COLO668 (cell line): ENCODE measurements at regions not wholly inside any gene's neighbourhood (a gene's known extent, or its start where the extent isn't known, plus 50 kb on each side); places are given as distances from the start of the nearest gene placed in this dataset.
"Not testable (repeated sequence)": the region's sequence is repeated elsewhere in the genome, so short reads cannot be mapped to it uniquely, and the experiment has no call there.

Source experiments
- DNase-seq: peaks from one replicate; lab custom pipeline; 2025; ENCODE audit not compliant: unreplicated experiment; lab: John Stamatoyannopoulos, UW

GRCh38 chr7:111676167-111676566 is 113.9 kb upstream of the IMMP2L start:
- no peak for DNase-seq

DNA sequence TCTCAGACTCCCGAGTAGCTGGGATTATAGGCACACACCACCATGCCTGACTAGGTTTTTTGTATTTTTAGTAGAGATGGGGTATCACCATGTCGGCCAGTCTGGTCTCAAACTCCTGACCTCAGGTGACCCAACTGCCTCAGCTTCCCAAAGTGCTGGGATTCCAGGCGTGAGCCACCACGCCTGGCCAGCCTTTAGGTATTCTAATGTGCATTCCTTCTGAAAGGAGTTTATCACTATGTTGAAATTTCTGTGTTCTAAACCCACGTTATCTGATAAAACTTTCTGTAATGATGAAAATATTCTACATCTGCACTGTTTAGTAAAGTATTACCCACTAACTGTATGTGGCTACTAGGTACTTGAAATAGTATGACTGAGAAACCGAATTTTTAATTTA is 110.6 kb upstream of the IMMP2L start:
- no peak for DNase-seq

DNA sequence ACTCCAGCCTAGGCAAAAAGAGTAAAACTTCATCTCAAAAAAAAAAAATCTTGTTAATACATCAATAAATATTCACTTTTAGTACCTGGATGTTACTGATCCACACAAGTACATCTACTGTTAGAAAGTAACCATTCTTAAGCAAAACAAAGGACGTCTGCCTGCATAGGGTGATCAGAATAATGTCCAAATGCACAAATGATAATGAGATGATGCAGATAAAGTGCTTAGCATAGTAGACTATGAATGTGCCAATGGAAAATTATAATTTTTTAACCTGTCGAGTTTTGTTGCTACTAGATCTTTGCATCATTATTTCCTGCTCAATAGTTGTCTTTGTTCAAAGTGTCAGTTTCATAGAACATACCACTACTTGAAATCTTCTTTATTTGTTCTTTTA is 109.6 kb upstream of the IMMP2L start:
- no peak for DNase-seq

DNA sequence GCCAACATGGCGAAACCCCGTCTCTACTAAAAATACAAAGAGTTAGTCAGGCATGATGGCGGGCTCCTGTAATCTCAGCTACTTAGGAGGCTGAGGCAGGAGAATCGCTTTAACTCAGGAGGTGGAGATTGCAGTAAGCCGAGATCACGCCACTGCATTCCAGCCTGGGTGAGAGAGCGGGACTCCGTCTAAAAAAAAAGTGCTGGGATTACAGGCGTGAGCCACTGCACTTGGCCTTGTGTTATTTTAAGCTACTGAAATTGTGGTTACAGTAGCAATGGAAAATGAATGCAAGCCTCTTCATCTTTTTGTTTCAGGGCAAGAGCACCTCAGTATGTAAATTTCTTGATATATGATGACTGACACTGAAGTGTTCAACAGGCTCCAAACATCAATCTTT is 106.4 kb upstream of the IMMP2L start:
- DNase-seq: no peak

GRCh38 chr7:111667488-111667887 is 105.2 kb upstream of the IMMP2L start:
- no peak for DNase-seq

DNA sequence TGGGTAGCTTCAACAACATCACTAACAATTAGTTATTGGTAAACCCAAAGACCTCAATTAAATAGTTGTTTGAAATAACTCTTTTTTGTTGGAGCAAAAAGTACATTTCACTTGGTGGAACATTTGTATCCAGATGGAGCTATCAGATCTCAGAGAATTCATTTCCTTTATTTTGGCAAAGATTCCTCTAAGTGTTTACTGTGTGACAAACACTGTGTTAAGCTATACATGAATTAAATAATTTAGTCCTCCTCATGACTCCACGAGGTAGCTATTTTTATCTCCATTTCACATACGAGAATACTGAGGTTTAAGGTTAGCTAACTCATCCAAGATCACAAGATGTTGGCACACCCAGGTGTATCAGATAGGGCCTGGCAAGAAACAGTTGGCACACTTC is 104.0 kb upstream of the IMMP2L start:
- DNase-seq: no peak

DNA sequence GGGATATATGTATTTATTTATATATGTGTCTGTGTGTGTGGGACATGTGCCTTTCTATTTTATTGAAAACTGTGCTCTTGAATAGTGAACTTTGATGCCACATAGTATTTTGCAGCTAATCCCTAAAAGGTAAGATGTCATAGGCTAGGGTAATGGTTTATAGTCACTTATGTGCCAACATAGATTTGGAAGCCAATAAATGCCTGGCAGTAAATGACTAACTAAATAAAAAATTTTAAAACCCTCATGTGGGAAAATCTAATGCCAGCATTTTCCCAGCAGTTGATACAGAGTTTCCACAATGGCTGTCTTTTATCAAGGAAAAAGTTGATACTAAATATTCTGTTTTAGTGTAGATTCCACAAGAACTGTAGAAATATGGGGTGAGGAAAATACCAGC is 101.5 kb upstream of the IMMP2L start:
- DNase-seq: no peak

DNA sequence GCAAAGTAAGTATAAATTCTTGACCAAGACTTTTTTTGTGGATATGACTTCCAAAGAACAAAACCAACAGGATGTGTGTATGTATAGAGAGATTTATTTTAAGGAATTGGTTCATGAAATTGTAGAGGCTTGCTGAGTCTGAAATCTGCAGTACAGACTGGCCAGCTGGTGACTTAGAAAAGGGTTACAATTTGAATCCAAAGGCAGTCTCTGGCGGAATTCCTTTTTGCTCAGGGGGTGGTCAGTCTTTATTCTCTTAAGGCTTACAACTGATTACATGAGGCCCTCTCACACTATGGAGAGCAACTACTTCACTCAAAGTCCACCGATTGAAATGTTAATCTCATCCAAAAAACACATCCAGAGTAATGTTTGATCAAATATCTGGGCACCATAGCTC is 100.1 kb upstream of the IMMP2L start:
- DNase-seq: no peak

DNA sequence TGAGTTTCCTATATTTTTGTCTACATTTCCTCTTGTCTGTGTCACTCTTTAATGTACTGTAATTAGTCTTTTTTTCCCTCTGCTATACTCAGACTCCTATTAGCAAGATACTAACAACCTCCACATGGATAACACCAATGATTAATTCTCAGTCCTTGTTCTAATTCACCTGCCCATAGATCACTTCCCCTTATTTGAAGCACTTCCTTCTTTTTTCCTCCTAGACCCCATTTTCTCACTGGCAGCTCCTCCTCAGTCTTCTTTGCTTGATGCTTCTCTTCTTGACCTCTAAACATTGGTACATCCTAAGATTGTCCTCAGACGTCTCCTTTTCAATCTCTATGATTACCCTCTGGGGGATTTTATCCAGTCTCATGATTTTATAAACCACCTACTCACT is 98.2 kb upstream of the IMMP2L start:
- DNase-seq: no peak

DNA sequence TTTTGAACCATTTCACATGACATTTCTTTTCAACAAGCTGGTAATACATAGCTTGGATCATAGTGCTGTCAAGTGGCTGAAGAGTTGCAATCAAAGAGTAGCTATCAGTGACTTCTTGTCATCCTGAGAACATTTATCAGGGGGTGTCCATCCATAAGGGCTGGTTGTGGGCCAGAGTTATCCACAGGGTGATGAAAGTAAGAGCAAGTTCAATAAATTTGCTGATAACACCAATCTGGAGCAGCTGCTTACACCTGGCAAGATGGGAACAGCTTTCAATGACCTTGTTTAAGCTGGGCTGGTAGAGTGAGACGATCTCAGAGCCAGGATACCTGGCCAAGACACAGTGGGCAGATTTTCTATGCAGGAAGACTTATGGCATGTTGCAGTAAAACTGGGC is 96.3 kb upstream of the IMMP2L start:
- no peak for DNase-seq

GRCh38 chr7:111657018-111657417 is 94.7 kb upstream of the IMMP2L start:
- no peak for DNase-seq

GRCh38 chr7:111654343-111654742 is 92.1 kb upstream of the IMMP2L start:
- DNase-seq: no peak

DNA sequence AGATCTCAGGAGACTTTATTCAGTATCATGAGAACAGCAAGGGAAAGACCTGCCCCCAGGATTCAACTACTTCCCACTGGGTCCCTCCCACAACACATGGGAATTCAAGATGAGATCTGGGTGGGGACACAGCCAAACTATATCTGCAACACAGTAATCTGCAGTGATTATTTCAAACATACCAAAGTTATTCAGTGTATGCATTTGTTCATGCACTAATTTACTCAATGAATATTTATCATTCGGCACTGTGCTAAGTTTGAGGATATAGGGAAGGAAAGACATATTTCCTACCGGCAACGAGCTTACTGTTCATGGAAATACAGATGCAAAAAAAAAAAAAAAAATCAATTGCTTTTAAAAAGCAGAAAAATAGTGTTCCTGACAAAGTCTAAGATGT is 91.6 kb upstream of the IMMP2L start:
- DNase-seq: no peak

- peak; percentile 24 for DNase-seq
These were observed 88.2 kb upstream of the IMMP2L start for GRCh38 chr7:111650456-111650999.

- no peak for DNase-seq
These were observed 85.6 kb upstream of the IMMP2L start for GRCh38 chr7:111647881-111648280.

DNA sequence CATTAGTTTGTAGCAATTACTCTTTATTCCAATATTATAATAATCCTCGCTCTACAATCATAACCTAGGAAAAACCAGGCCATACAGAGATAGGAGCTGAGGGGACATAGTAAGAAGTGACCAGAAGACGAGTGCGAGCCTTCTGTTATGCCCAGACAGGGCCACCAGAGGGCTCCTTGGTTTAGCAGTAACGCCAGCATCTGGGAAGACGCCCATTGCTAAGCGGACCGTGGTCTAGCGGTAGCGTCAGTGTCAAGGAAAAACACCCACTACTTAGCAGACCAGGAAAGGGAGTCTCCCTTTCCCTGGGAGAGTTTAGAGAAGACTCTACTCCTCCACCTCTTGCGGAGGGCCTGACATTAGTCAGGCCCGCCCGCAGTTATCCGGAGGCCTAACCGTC is 82.3 kb upstream of the IMMP2L start:
- not testable (repeated sequence) for DNase-seq

DNA sequence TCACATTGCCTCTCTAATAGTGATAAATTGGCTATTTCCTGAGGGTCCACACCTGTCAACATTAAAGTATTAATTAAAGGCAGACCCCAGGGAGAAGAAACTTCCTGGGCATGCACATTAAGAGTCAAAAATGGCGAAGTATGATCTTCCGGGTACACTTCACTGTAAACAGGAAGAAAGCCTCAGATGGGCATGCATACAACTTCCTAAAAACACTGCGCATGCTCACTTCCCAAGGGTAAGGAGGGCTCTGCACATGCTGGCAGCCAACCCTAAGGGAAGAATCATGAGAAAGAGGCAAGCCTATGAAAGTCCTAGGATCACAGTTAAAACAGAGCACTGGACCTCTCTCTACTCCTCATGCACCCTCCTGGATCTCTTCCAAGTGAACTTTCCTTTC is 80.1 kb upstream of the IMMP2L start:
- DNase-seq: no peak

DNA sequence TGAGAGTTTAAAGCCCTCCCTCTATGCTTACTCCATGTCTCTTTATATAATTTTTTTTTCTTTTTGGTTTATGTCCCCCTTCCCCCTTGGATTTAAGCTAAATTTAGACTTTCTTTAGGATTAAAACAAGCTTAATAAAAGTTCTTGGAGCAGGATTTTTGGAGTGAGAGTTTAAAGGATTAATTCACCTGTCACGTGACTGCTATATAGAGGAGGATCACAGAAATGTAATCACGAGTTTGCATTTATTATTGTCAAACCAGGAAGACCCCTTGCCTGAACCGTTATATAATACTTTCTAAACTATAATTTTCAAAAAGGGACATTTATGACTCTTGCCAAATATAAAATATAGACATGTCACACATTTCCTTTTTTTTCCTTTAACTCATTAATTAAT is 78.1 kb upstream of the IMMP2L start:
- no peak for DNase-seq

DNA sequence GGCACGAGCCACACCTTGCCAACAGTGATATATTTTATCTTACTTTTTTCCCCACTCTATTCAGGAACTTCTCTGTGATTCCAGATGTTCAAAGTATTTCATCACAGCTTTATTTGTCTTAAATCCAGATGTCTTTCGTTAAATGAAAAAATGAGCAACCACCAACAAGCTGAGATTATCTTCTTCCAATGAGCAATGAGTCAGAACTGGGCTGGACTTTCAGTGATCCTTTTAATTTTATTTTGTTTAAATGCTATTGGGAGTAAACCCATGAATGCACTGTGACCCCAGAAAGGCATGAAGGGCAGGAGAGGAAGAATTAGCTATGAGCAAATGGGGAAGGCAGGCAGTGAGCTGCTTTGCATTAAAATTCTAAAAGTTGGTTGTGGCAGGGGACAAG is 77.6 kb upstream of the IMMP2L start:
- DNase-seq: no peak

GRCh38 chr7:111638078-111638477 is 75.8 kb upstream of the IMMP2L start:
- DNase-seq: no peak

DNA sequence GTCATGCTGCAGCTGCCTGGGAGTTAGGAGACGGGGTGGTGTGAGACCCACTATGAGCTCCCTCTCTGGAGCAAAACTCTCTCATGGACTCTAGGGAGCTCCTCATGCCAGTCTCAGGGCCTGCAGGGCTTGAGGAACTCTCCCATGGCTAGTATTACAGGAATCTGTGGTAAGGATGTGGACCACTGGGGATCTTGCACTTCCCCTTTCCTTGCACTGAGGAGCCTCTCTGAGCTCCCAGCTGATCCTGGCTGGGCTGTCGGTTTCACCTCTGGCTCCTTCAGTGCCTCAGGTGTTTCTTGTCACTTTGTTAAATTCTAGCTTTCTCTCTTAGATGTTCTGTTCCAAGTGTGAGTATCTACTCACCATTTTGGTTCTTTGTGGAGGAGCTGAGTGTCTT is 71.6 kb upstream of the IMMP2L start:
- DNase-seq: no peak

DNA sequence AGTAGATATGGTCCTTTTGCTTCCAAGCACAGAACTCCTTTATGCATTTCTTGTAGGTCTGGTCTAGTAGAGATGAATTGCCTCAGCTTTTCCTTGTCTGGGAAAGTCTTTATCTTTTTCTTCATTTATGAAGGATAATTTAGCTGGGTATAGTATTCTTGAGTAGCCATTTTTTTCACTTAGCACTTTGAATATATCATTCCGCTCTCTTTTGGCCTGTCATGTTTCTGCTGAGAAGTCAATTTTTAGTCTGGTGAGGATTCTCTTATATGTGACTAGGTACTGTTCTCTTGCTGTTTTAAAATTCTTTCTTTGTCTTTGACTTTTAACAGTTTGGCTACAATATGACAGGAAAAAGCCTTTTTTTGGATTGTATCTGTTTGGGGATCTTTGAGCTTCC is 68.6 kb upstream of the IMMP2L start:
- DNase-seq: no peak

DNA sequence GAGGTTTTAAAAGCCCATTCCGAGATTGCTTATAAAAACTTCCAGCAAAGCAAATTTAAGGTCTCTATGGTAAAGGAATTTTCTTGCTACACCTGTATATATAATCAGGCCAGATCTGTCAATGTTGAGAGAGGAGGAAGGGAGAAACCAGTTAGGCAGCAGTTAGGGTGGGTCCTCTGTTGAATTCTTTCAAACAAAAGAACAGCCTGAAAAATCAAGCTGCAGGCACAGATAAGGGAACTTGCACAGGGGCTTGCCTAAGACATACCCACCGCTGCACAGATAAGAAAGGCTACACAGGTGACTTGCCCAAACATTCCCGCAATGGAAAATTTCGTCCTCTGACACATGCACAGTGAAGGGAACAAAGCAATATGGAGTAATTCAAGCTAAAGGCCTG is 59.8 kb upstream of the IMMP2L start:
- DNase-seq: no peak
